LoVo (cell line): ENCODE measurements at regions not wholly inside any gene's neighbourhood (a gene's known extent, or its start where the extent isn't known, plus 50 kb on each side); places are given as distances from the start of the nearest gene placed in this dataset.

Source experiments
- DNase-seq: peaks from one replicate; pipeline ENCODE4 v3.0.0-alpha.2; 2016; ENCODE audit warnings: low spot score

- DNase-seq, result no peak
Observed at GRCh38 chrX:15191830-15192229, 78.1 kb downstream of the ASB9 start.

GRCh38 chrX:15188039-15188438 is 81.8 kb downstream of the ASB9 start:
- DNase-seq, result no peak

GRCh38 chrX:15177316-15177715 is 92.6 kb downstream of the ASB9 start:
- DNase-seq, result no peak

GRCh38 chrX:15173411-15173810 is 96.5 kb downstream of the ASB9 start:
- DNase-seq, result no peak

- DNase-seq, result peak; percentile 0
Observed at GRCh38 chrX:15170927-15171326, 99.0 kb downstream of the ASB9 start.

- no peak for DNase-seq
Observed at GRCh38 chrX:15167826-15168225, 102.1 kb downstream of the ASB9 start.

- DNase-seq, result no peak
Observed at GRCh38 chrX:15165832-15166231, 104.1 kb downstream of the ASB9 start.

GRCh38 chrX:15163131-15163530 is 106.8 kb downstream of the ASB9 start:
- DNase-seq, result no peak

- DNase-seq, result no peak
Observed at GRCh38 chrX:15160558-15161095, 109.3 kb downstream of the ASB9 start.

GRCh38 chrX:15158736-15159406 is 111.0 kb downstream of the ASB9 start:
- no peak for DNase-seq

GRCh38 chrX:15158350-15158735 is 111.5 kb downstream of the ASB9 start:
- DNase-seq, result no peak

GRCh38 chrX:15157624-15158023 is 112.3 kb downstream of the ASB9 start:
- DNase-seq, result no peak

GRCh38 chrX:15151267-15152186 is 118.4 kb downstream of the ASB9 start:
- DNase-seq, result no peak

GRCh38 chrX:15150586-15150985 is 119.3 kb downstream of the ASB9 start:
- no peak for DNase-seq

GRCh38 chrX:15146515-15146914 is 123.4 kb downstream of the ASB9 start:
- no peak for DNase-seq

- DNase-seq, result no peak
Observed at GRCh38 chrX:15143825-15144121, 126.1 kb downstream of the ASB9 start.

- DNase-seq, result peak; percentile 54
Observed at GRCh38 chrX:15143050-15143824, 126.6 kb downstream of the ASB9 start.

- peak; percentile 16 for DNase-seq
Observed at GRCh38 chrX:15142084-15142715, 127.7 kb downstream of the ASB9 start.

GRCh38 chrX:15136795-15137194 is 133.1 kb downstream of the ASB9 start:
- no peak for DNase-seq

GRCh38 chrX:15129412-15129811 is 140.5 kb downstream of the ASB9 start:
- DNase-seq, result no peak

- DNase-seq, result peak; percentile 1
Observed at GRCh38 chrX:15128861-15129260, 141.0 kb downstream of the ASB9 start.

GRCh38 chrX:15127010-15127409 is 142.9 kb downstream of the ASB9 start:
- DNase-seq, result no peak
